Panc1 (cell line): ENCODE measurements at regions not wholly inside any gene's neighbourhood (a gene's known extent, or its start where the extent isn't known, plus 50 kb on each side); places are given as distances from the start of the nearest gene placed in this dataset.

Experiments
- POLR2AphosphoS5 ChIP-seq: IDR thresholded peaks from 2 replicates; pipeline ENCODE4 v1.6.1; 2012; ENCODE audit warnings: mild to moderate bottlenecking, low read depth, low read length, moderate library complexity
- SIN3A ChIP-seq: IDR thresholded peaks from 2 replicates; pipeline ENCODE4 v1.6.1; 2012; ENCODE audit warnings: low read depth, mild to moderate bottlenecking, low read length, moderate library complexity, borderline replicate concordance; ENCODE audit not compliant: insufficient read depth
- TCF7L2 ChIP-seq: IDR thresholded peaks from 2 replicates; pipeline ENCODE4 v1.6.1; 2011; ENCODE audit warnings: mild to moderate bottlenecking, low read depth, low read length, inconsistent platforms
- TF ChIP-seq, protein P1 (sequence below): fragments of 450-650 bp; IDR thresholded peaks from 2 replicates; pipeline ENCODE4 v1.5.1; 2017; ENCODE audit warnings: mild to moderate bottlenecking
- TF ChIP-seq, protein P2 (sequence below), 2 experiments: IDR thresholded peaks; 2 replicates each; pipeline ENCODE4 v1.6.1; 2011 to 2012; ENCODE audit warnings: low read depth in 2 of 2, control low read depth in 1 of 2, low read length in 1 of 2, mild to moderate bottlenecking in 1 of 2, moderate library complexity in 1 of 2; ENCODE audit not compliant: insufficient read depth in 1 of 2

DNA sequence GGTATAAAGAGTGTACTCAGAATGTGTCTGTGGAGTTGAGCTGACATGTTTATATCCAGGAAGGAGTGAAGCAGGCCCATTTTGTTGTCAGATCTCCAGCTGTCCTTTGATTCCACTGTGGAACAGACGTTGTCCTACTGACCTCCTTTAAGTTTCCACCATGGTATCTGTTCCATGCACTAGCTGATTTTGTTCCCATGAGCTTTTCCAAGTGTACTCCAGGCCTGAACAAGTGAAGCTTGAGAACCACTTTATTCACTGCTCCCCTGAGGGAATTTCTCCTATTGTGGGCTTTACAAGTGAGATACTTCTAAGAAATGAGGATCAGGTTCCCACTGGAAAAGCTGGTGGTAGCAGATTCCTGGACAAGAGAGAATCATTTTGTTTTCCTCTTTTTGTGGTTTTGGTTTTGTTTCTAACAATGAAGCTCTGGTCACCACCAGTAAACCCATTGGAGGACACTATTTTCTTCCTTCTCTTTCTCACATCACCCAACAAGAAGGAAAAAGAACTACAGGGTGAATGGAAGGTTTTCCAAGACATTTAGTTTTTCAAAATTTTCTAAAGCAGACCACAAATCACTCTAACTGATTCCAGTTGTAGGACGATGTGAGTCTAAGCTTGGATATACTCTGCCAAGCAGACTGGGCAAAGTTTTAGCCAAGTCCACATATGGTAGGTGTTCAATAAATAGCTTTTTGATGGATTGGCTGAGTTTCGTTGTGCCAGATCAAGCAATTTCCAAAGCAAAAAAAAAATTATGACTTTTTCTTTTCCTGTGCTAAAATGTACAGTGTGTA is 144.2 kb downstream of the JCAD start:
- TF ChIP-seq, protein P1, sequence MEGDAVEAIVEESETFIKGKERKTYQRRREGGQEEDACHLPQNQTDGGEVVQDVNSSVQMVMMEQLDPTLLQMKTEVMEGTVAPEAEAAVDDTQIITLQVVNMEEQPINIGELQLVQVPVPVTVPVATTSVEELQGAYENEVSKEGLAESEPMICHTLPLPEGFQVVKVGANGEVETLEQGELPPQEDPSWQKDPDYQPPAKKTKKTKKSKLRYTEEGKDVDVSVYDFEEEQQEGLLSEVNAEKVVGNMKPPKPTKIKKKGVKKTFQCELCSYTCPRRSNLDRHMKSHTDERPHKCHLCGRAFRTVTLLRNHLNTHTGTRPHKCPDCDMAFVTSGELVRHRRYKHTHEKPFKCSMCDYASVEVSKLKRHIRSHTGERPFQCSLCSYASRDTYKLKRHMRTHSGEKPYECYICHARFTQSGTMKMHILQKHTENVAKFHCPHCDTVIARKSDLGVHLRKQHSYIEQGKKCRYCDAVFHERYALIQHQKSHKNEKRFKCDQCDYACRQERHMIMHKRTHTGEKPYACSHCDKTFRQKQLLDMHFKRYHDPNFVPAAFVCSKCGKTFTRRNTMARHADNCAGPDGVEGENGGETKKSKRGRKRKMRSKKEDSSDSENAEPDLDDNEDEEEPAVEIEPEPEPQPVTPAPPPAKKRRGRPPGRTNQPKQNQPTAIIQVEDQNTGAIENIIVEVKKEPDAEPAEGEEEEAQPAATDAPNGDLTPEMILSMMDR: no peak
- TF ChIP-seq POLR2AphosphoS5: no peak
- TF ChIP-seq TCF7L2: no peak
- TF ChIP-seq SIN3A: no peak
- TF ChIP-seq, protein P2, sequence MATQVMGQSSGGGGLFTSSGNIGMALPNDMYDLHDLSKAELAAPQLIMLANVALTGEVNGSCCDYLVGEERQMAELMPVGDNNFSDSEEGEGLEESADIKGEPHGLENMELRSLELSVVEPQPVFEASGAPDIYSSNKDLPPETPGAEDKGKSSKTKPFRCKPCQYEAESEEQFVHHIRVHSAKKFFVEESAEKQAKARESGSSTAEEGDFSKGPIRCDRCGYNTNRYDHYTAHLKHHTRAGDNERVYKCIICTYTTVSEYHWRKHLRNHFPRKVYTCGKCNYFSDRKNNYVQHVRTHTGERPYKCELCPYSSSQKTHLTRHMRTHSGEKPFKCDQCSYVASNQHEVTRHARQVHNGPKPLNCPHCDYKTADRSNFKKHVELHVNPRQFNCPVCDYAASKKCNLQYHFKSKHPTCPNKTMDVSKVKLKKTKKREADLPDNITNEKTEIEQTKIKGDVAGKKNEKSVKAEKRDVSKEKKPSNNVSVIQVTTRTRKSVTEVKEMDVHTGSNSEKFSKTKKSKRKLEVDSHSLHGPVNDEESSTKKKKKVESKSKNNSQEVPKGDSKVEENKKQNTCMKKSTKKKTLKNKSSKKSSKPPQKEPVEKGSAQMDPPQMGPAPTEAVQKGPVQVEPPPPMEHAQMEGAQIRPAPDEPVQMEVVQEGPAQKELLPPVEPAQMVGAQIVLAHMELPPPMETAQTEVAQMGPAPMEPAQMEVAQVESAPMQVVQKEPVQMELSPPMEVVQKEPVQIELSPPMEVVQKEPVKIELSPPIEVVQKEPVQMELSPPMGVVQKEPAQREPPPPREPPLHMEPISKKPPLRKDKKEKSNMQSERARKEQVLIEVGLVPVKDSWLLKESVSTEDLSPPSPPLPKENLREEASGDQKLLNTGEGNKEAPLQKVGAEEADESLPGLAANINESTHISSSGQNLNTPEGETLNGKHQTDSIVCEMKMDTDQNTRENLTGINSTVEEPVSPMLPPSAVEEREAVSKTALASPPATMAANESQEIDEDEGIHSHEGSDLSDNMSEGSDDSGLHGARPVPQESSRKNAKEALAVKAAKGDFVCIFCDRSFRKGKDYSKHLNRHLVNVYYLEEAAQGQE (IDR thresholded peaks at IDR 0.05; ENCODE audit: insufficient read depth in 1 of 2, low read depth in 2 of 2, low read length in 1 of 2): no peak
